Vagina (tissue), 2 donors: ENCODE measurements at regions not wholly inside any gene's neighbourhood (a gene's known extent, or its start where the extent isn't known, plus 50 kb on each side); places are given as distances from the start of the nearest gene placed in this dataset.

Experiments
- CTCF ChIP-seq, 3 experiments: fragments of 450-650 bp in 2 of 3; fragments of 200-600 bp in 1 of 3; sonication (generic) in 1 of 3; IDR thresholded peaks; one replicate each; pipeline ENCODE4 v1.5.1; 2017 to 2019; ENCODE audit warnings: antibody characterized with exemption in 3 of 3, mild to moderate bottlenecking in 2 of 3, moderate library complexity in 2 of 3
- POLR2A ChIP-seq, 2 donors: fragments of 450-650 bp; IDR thresholded peaks; one replicate each; pipeline ENCODE4 v1.6.1; 2017; ENCODE audit warnings: antibody characterized with exemption in 2 of 2, mild to moderate bottlenecking in 2 of 2, moderate library complexity in 2 of 2
- POLR2AphosphoS5 ChIP-seq, 2 donors: sonication (generic); formaldehyde crosslinking; IDR thresholded peaks; one replicate each; pipeline ENCODE4 v1.9.0; 2017; ENCODE audit warnings: antibody characterized with exemption in 2 of 2, mild to moderate bottlenecking in 2 of 2, low read depth in 1 of 2; ENCODE audit not compliant: insufficient read depth in 1 of 2

DNA sequence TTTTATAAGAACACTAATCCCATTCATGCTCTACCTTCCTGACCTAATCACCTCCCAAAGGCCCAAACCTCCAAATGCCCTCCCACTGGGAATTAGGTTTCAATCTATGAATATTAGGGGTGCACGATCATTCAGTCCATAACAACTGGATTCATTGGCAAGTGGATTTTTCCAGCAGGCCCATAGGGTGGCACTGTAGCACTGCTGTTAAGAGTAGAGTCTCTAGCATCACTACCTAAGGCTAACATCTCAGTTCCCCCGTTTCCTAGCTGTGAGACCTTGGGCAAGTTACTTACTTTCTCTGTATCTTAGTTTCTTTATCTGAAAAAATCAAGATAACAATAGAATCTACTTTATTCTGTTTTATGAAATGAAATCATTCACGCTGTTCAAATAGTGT, 315.8 kb downstream of the STIM2 start:
- TF ChIP-seq CTCF (IDR thresholded peaks at IDR 0.05) (no peak), POLR2AphosphoS5 (IDR thresholded peaks at IDR 0.05; ENCODE audit: insufficient read depth in 1 of 2, low read depth in 1 of 2) (no peak), POLR2A (IDR thresholded peaks at IDR 0.05) (no peak)
